ENCODE measurements at regions not wholly inside any gene's neighbourhood (a gene's known extent, or its start where the extent isn't known, plus 50 kb on each side); places are given as distances from the start of the nearest gene placed in this dataset.

DNA sequence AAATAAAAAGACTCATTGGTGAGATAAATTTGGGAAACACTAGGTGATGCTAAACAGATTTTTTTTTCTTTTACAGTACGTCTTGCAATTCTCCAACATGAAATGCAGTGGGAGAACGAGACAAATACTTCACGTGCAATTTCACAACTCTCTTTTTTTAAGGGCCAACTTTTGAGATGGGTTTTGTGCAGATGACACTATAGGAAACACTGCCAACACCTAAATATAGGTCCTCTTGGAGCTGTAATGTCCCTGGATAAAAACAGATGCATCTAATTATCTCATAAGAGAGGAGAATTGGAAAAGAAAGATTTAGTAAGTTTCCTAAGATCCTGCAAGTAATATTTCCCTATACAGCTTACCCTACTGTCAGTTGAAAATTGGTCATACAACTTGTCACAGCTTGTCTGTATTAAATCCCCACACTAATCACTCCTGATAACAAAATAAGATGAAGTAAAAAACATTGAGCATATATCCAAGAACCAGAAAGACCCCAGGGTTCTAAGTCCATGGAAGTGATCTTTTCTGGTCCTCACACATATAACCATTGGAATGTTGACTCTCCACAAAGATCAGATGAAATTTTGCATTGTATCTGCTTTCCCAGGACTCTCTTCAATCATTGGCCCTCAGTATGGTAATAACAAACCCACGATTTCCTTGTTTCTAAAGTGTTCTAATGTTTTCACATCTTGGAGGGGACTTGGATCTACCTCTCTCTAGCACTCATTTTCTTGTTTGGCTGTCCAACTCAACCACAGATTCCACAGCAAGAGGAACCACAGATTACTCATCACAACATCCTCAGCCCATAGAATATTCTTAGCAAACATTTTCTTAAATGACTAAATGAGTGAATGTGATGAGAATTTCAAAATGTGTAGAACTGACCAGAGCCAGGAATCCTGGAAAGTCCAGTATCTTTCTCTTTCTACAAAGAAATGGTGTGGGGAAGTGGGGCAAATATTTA is 769.4 kb upstream of the USP15 start:
- H3K4me1 ChIP-seq (ENCODE audit: insufficient read depth, poor library complexity, severe bottlenecking): no peaks in the 10 kb centered on the region
- ATAC-seq (ENCODE audit: low read depth): no peak; the same call in 2 of the 3 replicates
- H3K9me3 ChIP-seq (ENCODE audit: severe bottlenecking): no peaks in the 10 kb centered on the region
- TF ChIP-seq, protein P1, sequence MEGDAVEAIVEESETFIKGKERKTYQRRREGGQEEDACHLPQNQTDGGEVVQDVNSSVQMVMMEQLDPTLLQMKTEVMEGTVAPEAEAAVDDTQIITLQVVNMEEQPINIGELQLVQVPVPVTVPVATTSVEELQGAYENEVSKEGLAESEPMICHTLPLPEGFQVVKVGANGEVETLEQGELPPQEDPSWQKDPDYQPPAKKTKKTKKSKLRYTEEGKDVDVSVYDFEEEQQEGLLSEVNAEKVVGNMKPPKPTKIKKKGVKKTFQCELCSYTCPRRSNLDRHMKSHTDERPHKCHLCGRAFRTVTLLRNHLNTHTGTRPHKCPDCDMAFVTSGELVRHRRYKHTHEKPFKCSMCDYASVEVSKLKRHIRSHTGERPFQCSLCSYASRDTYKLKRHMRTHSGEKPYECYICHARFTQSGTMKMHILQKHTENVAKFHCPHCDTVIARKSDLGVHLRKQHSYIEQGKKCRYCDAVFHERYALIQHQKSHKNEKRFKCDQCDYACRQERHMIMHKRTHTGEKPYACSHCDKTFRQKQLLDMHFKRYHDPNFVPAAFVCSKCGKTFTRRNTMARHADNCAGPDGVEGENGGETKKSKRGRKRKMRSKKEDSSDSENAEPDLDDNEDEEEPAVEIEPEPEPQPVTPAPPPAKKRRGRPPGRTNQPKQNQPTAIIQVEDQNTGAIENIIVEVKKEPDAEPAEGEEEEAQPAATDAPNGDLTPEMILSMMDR (IDR thresholded peaks at IDR 0.05; ENCODE audit: poor library complexity, severe bottlenecking): no peak
- no peak overlapping the region for H3K4me3 ChIP-seq (ENCODE audit: severe bottlenecking)
- no peak overlapping the region for H3K27ac ChIP-seq (ENCODE audit: poor library complexity, severe bottlenecking)
- no peak for DNase-seq (ENCODE audit: low spot score)
- H3K36me3 ChIP-seq (ENCODE audit: low read depth): no peaks in the 10 kb centered on the region
- H3K27me3 ChIP-seq (ENCODE audit: insufficient read depth, poor library complexity, severe bottlenecking): no peaks in the 10 kb centered on the region

DNA sequence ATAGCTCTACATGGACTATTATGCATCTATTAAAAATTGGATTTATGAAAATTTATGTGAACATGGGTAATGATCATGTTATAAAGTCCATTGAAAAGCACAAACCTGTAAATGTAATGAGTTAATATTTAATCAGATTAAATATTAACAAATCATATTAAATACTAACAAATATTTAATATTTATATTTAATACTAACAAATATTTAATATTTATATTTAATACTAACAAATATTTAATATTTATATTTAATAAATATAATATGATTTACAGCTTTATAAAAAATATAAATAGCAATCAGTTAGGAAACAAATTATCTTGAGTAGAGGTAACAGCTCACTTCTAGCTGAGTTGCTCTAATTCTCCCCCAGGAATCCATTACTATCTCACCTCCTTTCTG is 758.0 kb upstream of the USP15 start:
- H3K27ac ChIP-seq (ENCODE audit: poor library complexity, severe bottlenecking): no peak overlapping the region
- no peaks in the 10 kb centered on the region for H3K27me3 ChIP-seq (ENCODE audit: insufficient read depth, poor library complexity, severe bottlenecking)
- H3K36me3 ChIP-seq (ENCODE audit: low read depth): no peaks in the 10 kb centered on the region
- no peaks in the 10 kb centered on the region for H3K9me3 ChIP-seq (ENCODE audit: severe bottlenecking)
- no peaks in the 10 kb centered on the region for H3K4me1 ChIP-seq (ENCODE audit: insufficient read depth, poor library complexity, severe bottlenecking)
- no peak overlapping the region for H3K4me3 ChIP-seq (ENCODE audit: severe bottlenecking)
- DNase-seq (ENCODE audit: low spot score) (no peak), ATAC-seq (ENCODE audit: low read depth) (no peak)
- TF ChIP-seq, protein P1 (IDR thresholded peaks at IDR 0.05; ENCODE audit: poor library complexity, severe bottlenecking): no peak

DNA sequence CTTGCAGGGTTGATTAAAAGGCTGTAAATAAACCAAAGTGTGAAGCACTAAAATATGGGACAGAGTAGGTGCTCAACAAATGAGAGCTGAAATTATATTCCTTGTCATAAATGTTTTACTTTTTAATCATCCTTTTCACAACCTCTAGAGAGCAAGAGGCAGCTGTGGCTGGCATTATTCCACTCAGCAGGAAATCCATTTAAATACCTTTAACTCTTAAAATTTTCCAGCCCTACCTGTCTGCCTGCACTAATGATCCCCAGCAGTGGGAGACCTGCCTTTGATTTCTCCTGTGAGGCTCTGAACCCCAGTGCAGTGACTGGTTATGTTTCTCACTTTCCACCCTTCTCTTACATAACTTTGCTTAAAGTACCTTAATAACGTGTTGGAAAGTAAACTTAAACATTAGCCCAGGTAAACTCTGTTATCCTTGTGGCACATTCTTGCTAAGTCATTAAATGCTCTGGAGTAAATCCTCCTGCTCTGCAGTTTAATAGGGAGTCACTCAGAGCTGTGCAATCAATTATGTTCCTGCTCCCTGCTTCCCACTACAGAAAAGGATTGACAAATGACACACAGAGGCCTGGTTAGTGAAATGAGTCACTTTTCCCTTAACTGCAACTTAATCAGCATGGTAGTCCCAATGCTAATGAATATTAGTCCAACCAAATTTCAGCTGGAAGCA is 755.7 kb upstream of the USP15 start:
- no peak for ATAC-seq (ENCODE audit: low read depth)
- no peak overlapping the region for H3K4me3 ChIP-seq (ENCODE audit: severe bottlenecking)
- no peaks in the 10 kb centered on the region for H3K36me3 ChIP-seq (ENCODE audit: low read depth)
- H3K27ac ChIP-seq (ENCODE audit: poor library complexity, severe bottlenecking): no peak overlapping the region
- DNase-seq (ENCODE audit: low spot score): no peak
- no peaks in the 10 kb centered on the region for H3K27me3 ChIP-seq (ENCODE audit: insufficient read depth, poor library complexity, severe bottlenecking)
- TF ChIP-seq, protein P1 (IDR thresholded peaks at IDR 0.05; ENCODE audit: poor library complexity, severe bottlenecking): no peak
- H3K4me1 ChIP-seq (ENCODE audit: insufficient read depth, poor library complexity, severe bottlenecking): no peaks in the 10 kb centered on the region
- H3K9me3 ChIP-seq (ENCODE audit: severe bottlenecking): no peaks in the 10 kb centered on the region

DNA sequence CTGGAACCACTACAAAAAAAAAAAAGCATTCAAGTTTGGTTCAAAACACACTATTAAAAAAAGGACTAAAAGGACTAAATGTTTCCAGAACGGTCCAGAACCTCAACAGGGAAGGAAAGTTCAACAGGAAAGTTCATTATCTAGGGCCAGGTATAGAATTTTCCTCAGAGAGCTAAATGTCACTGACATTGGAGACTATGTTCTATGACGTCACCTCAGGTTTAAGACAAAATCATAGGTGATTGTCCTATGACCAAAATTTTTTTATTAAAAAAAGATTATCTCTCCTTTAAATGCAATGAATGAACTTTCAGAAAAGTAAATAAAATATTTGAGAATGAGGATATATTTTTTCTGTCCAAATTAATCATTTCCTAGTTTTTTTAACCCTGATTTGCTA is 746.7 kb upstream of the USP15 start:
- DNase-seq (ENCODE audit: low spot score): no peak
- Histone ChIP-seq H3K27me3 (ENCODE audit: insufficient read depth, poor library complexity, severe bottlenecking) (no peaks in the 10 kb centered on the region), H3K27ac (ENCODE audit: poor library complexity, severe bottlenecking) (no peak overlapping the region), H3K36me3 (ENCODE audit: low read depth) (no peaks in the 10 kb centered on the region), H3K4me3 (ENCODE audit: severe bottlenecking) (no peak overlapping the region), H3K9me3 (ENCODE audit: severe bottlenecking) (no peaks in the 10 kb centered on the region), H3K4me1 (ENCODE audit: insufficient read depth, poor library complexity, severe bottlenecking) (no peaks in the 10 kb centered on the region)
- TF ChIP-seq, protein P1 (IDR thresholded peaks at IDR 0.05; ENCODE audit: poor library complexity, severe bottlenecking): no peak
- no peak for ATAC-seq (ENCODE audit: low read depth)

Data from RWPE2 (cell line).